Breast epithelium (tissue), 4 donors: ENCODE measurements at regions not wholly inside any gene's neighbourhood (a gene's known extent, or its start where the extent isn't known, plus 50 kb on each side); places are given as distances from the start of the nearest gene placed in this dataset.

ENCODE experiments used
- DNase-seq, 2 donors: peaks; one replicate each; pipeline ENCODE4 v3.0.0-alpha.2; 2019; ENCODE audit warnings: low spot score in 2 of 2
- H3K27ac ChIP-seq, 2 donors: fragments of 200-600 bp; sonication (generic) in 1 of 2; one replicate each; pipeline ENCODE4 v1.5.1; 2016 to 2019; ENCODE audit warnings: mild to moderate bottlenecking in 1 of 2
- H3K27me3 ChIP-seq, 2 donors: fragments of 200-600 bp; sonication (generic) in 1 of 2; one replicate each; pipeline versions ENCODE4 v1.5.1 to v1.6.0; 2017 to 2019; ENCODE audit warnings: control low read depth in 1 of 2, mild to moderate bottlenecking in 1 of 2
- H3K36me3 ChIP-seq: fragments of 200-600 bp; one replicate; pipeline ENCODE4 v1.5.1; 2019
- H3K4me1 ChIP-seq, 2 donors: fragments of 200-600 bp; sonication (generic); one replicate each; pipeline ENCODE4 v1.5.1; 2016 to 2019; ENCODE audit warnings: control low read depth in 1 of 2
- H3K4me3 ChIP-seq, 3 donors: fragments of 200-600 bp; sonication (generic); 1 replicate in 2 of 3; 2 replicates in 1 of 3; pipeline ENCODE4 v1.5.1; 2016 to 2019; ENCODE audit warnings: mild to moderate bottlenecking in 3 of 3, moderate library complexity in 2 of 3
- H3K9me3 ChIP-seq, 2 donors: fragments of 200-600 bp; sonication (generic) in 1 of 2; one replicate each; pipeline ENCODE4 v1.5.1; 2016 to 2019; ENCODE audit warnings: control low read depth in 1 of 2
- POLR2A ChIP-seq: fragments of 450-650 bp; IDR thresholded peaks from one replicate; pipeline ENCODE4 v1.6.1; 2016; ENCODE audit warnings: antibody characterized with exemption, mild to moderate bottlenecking, moderate library complexity
- POLR2AphosphoS5 ChIP-seq, 3 donors: sonication (generic); formaldehyde crosslinking; IDR thresholded peaks; one replicate each; pipeline ENCODE4 v1.6.1; 2017; ENCODE audit warnings: antibody characterized with exemption in 3 of 3
- intact Hi-C: fragments of 100-400 bp; cut with DNase I; formaldehyde crosslinking; loops from one replicate; pipeline ENCODE4 v1.15.1; 2023; ENCODE audit warnings: low total_unique reads
- TF ChIP-seq, protein P1 (sequence below), 3 donors: fragments of 450-650 bp; IDR thresholded peaks; one replicate each; pipeline ENCODE4 v1.5.1; 2016 to 2017; ENCODE audit warnings: antibody characterized with exemption in 3 of 3, mild to moderate bottlenecking in 3 of 3, moderate library complexity in 3 of 3

DNA sequence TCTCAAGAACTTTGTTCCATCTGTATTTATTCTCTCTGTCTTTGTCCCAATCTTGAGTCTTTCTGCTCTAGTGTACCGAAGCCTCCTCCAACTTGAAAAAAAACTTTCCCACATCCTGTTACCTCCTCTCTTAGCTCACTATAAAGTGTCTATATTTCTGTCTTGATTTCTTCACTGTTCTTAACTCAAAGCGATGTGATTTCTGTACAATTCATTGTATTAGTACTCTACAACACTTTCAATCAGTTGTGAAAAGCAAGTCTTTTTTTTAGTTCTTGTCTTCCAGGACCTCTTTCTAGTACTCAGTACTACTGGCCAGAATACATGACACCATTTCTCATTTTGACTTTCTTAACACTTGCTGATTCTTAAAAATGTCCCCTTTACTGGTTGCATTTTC is 353.5 kb upstream of the SATB1 start:
- no peaks in the 10 kb centered on the region for H3K9me3 ChIP-seq
- no peak overlapping the region for H3K4me3 ChIP-seq
- H3K36me3 ChIP-seq: no peaks in the 10 kb centered on the region
- no peak overlapping the region for H3K27ac ChIP-seq
- no peaks in the 10 kb centered on the region for H3K27me3 ChIP-seq
- intact Hi-C loops: no loop called here
- TF ChIP-seq POLR2A: no peak
- TF ChIP-seq POLR2AphosphoS5 (IDR thresholded peaks at IDR 0.05): no peak
- TF ChIP-seq, protein P1, sequence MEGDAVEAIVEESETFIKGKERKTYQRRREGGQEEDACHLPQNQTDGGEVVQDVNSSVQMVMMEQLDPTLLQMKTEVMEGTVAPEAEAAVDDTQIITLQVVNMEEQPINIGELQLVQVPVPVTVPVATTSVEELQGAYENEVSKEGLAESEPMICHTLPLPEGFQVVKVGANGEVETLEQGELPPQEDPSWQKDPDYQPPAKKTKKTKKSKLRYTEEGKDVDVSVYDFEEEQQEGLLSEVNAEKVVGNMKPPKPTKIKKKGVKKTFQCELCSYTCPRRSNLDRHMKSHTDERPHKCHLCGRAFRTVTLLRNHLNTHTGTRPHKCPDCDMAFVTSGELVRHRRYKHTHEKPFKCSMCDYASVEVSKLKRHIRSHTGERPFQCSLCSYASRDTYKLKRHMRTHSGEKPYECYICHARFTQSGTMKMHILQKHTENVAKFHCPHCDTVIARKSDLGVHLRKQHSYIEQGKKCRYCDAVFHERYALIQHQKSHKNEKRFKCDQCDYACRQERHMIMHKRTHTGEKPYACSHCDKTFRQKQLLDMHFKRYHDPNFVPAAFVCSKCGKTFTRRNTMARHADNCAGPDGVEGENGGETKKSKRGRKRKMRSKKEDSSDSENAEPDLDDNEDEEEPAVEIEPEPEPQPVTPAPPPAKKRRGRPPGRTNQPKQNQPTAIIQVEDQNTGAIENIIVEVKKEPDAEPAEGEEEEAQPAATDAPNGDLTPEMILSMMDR (IDR thresholded peaks at IDR 0.05): no peak
- H3K4me1 ChIP-seq: no peaks in the 10 kb centered on the region
- no peak for DNase-seq

DNA sequence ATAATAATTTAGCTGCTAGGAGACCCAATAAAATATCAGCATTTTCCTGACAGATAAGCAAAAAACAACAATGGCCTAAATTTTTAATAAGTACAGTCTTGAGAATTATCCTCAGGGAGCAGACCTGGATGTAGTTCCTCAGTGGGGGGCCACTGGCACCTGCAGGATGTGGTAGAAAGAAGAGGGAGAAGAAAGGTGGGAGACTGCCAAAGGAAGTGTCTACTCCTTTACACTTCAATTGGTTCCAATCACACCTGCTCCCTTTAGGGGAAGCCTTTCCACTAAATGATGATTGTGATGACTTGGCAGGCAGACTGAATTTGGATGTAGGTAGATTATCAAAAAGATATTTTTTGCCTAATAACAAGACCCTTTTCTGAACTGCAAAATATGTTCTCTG is 353.0 kb upstream of the SATB1 start:
- intact Hi-C loops: no loop called here
- Histone ChIP-seq H3K9me3 (no peaks in the 10 kb centered on the region), H3K4me1 (no peaks in the 10 kb centered on the region), H3K36me3 (no peaks in the 10 kb centered on the region), H3K27me3 (no peaks in the 10 kb centered on the region), H3K27ac (no peak overlapping the region), H3K4me3 (no peak overlapping the region)
- TF ChIP-seq POLR2AphosphoS5 (IDR thresholded peaks at IDR 0.05): no peak
- TF ChIP-seq, protein P1 (IDR thresholded peaks at IDR 0.05): no peak
- no peak for TF ChIP-seq POLR2A
- DNase-seq: no peak

DNA sequence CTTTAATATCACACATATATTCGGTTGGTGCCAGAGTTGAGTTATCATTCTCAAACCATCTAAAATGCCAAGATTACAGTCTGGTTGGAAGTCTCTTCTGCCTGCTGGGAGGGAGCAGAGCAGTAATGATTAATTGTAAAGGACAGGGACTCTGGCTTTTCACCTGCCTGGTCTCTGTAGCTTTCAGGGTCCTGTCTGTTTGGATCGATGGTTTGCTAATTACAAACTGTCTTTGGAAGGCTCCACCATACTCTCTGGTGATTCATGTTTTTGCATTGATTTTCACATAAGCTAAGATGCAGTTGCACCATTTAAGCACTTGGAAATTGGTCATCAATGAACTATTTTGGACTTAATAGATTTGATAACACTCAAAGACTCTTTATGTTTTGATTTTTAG is 350.4 kb upstream of the SATB1 start:
- Histone ChIP-seq H3K4me1 (no peaks in the 10 kb centered on the region), H3K9me3 (no peaks in the 10 kb centered on the region)

DNA sequence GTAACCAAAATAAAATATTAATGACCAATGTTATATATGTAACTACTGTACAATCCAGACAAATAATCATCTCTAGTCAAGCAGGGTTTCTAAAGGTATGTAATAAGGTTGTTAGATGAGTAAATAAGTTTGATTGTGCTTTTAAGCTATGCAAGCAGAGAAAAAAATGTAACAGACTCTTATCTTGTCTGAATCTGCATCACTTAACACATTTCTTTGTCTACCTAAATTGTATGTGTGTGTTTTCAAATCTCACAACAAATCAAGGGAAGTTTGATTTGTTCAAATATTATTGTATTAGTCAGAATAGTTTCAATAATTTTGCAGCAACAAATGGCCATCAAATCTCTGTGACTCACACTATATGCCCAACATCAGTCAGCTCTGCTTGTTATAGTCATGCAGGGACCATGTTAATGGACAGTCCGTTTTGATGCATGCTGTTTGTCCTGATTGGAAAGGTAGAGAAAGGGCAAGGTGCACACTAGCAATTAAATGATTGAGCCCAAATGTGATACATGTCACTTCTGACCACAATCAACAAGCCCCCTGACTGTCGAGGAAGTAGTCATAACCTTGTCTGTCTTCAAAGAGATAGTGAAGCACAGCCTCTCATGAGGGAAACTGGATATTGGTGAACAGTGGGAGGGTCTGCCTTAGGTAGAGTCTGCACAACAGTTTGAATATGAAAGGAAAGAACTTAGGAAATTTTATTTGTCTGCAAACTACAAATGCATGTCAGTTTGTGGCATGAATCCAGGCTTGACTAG is 349.4 kb upstream of the SATB1 start:
- Histone ChIP-seq H3K4me3 (no peak overlapping the region), H3K27ac (no peak overlapping the region), H3K36me3 (no peaks in the 10 kb centered on the region), H3K27me3 (no peaks in the 10 kb centered on the region), H3K4me1 (no peaks in the 10 kb centered on the region), H3K9me3 (no peaks in the 10 kb centered on the region)
- TF ChIP-seq POLR2AphosphoS5 (IDR thresholded peaks at IDR 0.05) (no peak), POLR2A (no peak)
- TF ChIP-seq, protein P1 (IDR thresholded peaks at IDR 0.05): no peak
- intact Hi-C loops: no loop called here
- DNase-seq: no peak

More for the DNA sequence above, 350.4 kb upstream of the SATB1 start:
- TF ChIP-seq POLR2A (no peak), POLR2AphosphoS5 (IDR thresholded peaks at IDR 0.05) (no peak)
- TF ChIP-seq, protein P1 (IDR thresholded peaks at IDR 0.05): no peak
- intact Hi-C loops: no loop called here
- DNase-seq: no peak
- H3K4me3 ChIP-seq: no peak overlapping the region
- H3K27ac ChIP-seq: no peak overlapping the region
- H3K27me3 ChIP-seq: no peaks in the 10 kb centered on the region
- H3K36me3 ChIP-seq: no peaks in the 10 kb centered on the region

DNA sequence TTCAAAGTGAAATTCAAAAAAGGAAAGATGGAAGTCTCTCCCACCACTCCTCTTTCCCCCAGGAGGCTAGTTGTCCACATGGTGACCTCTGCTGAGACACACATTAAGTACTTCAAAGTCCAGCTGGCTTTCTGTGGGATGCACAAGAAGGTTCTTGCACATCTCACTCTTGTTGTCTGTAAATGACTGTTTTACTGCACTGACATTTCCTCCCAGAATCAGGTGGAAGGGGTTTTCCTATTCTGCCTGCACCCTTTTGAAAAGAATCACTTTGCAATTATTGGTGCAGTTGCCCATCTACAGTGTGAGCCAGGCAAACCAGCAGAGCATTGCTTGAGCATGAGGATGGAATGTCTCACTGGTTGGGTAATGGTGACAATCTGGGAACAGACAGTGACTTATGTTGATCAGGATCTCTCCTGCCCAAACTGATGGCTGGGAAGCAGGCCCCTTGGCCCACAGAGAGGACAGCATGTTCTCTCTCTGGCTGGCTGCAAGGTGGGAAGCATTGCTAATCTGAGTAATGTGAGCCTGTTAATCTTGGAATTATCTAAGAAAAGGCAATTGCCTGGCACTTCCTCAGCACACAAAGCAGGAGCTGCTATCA is 347.7 kb upstream of the SATB1 start:
- Histone ChIP-seq H3K27me3 (no peaks in the 10 kb centered on the region), H3K36me3 (no peaks in the 10 kb centered on the region), H3K27ac (no peak overlapping the region), H3K4me3 (no peak overlapping the region), H3K4me1 (no peaks in the 10 kb centered on the region), H3K9me3 (no peaks in the 10 kb centered on the region)
- TF ChIP-seq POLR2A: no peak
- TF ChIP-seq, protein P1 (IDR thresholded peaks at IDR 0.05): no peak
- TF ChIP-seq POLR2AphosphoS5 (IDR thresholded peaks at IDR 0.05): no peak
- intact Hi-C loops: no loop called here
- no peak for DNase-seq
